Spleen (tissue), 11 donors: ENCODE measurements at regions not wholly inside any gene's neighbourhood (a gene's known extent, or its start where the extent isn't known, plus 50 kb on each side); places are given as distances from the start of the nearest gene placed in this dataset.

Experiments used
- DNase-seq: peaks from one replicate; pipeline ENCODE4 v3.0.0-alpha.2; 2020
- H3K27ac ChIP-seq, 8 donors: fragments of 200-600 bp; sonication (generic) in 7 of 8; 1 replicate in 4 of 8; 2 replicates in 4 of 8; pipeline versions ENCODE4 v1.5.0 to v1.8.0; 2016 to 2021; ENCODE audit warnings: inconsistent platforms in 4 of 8, mild to moderate bottlenecking in 4 of 8, moderate library complexity in 1 of 8
- H3K27me3 ChIP-seq, 7 donors: fragments of 200-600 bp; sonication (generic) in 6 of 7; replicated peaks in 1 of 7; 1 replicate in 4 of 7; 2 replicates in 3 of 7; pipeline versions ENCODE4 v1.5.0 to v1.8.0; 2016 to 2021; ENCODE audit warnings: inconsistent platforms in 3 of 7, mild to moderate bottlenecking in 1 of 7
- H3K36me3 ChIP-seq, 6 donors: fragments of 200-600 bp; sonication (generic) in 5 of 6; 1 replicate in 4 of 6; 2 replicates in 2 of 6; pipeline versions ENCODE4 v1.5.0 to v1.8.0; 2016 to 2021; ENCODE audit warnings: inconsistent platforms in 2 of 6
- H3K4me1 ChIP-seq, 6 donors: fragments of 200-600 bp; sonication (generic) in 5 of 6; 1 replicate in 3 of 6; 2 replicates in 3 of 6; pipeline versions ENCODE4 v1.5.0 to v1.8.0; 2016 to 2021; ENCODE audit warnings: inconsistent platforms in 3 of 6
- H3K4me3 ChIP-seq, 8 donors: fragments of 200-600 bp; sonication (generic) in 7 of 8; 1 replicate in 4 of 8; 2 replicates in 4 of 8; pipeline versions ENCODE4 v1.5.0 to v1.8.0; 2016 to 2021; ENCODE audit warnings: inconsistent platforms in 4 of 8, mild to moderate bottlenecking in 4 of 8, moderate library complexity in 2 of 8
- H3K9me3 ChIP-seq, 8 donors: fragments of 200-600 bp; sonication (generic) in 7 of 8; 1 replicate in 4 of 8; 2 replicates in 4 of 8; pipeline versions ENCODE4 v1.5.0 to v1.8.0; 2016 to 2021; ENCODE audit warnings: inconsistent platforms in 4 of 8
- CTCF ChIP-seq, 11 experiments: fragments of 200-600 bp in 7 of 11; fragments of 450-650 bp in 4 of 11; sonication (generic) in 4 of 11; IDR thresholded peaks in 8 of 11; conservative IDR thresholded peaks in 3 of 11; 1 replicate in 7 of 11; 2 replicates in 4 of 11; pipeline versions ENCODE4 v1.4.0 to v1.8.0; 2016 to 2021; ENCODE audit warnings: antibody characterized with exemption in 11 of 11, inconsistent platforms in 4 of 11, mild to moderate bottlenecking in 1 of 11
- POLR2A ChIP-seq, 3 donors: fragments of 450-650 bp; IDR thresholded peaks; one replicate each; pipeline ENCODE4 v1.5.1; 2017; ENCODE audit warnings: antibody characterized with exemption in 3 of 3, mild to moderate bottlenecking in 1 of 3
- POLR2AphosphoS5 ChIP-seq, 3 donors: sonication (generic); formaldehyde crosslinking; IDR thresholded peaks; one replicate each; pipeline ENCODE4 v1.5.1; 2017; ENCODE audit warnings: antibody characterized with exemption in 3 of 3
- WGBS, 5 donors: extraction: QIAGEN DNeasy Blood & Tissue Kit in 3 of 5; methylation state at CpG; one replicate each; pipeline versions ENCODE4 v1.1.5 to v1.1.7; 2013 to 2018; 5-methylcytosine and 5-hydroxymethylcytosine counted together
- intact Hi-C: fragments of 100-400 bp; cut with DNase I; formaldehyde crosslinking; loops from one replicate; pipeline ENCODE4 v1.15.0; 2023; ENCODE audit warnings: low total_unique reads
- donor health status: healthy with polysubstance abuse.
- donor health status: DM: no; HTN: no; CAD: no; lungs with moderate emphysema.
- donor health status: DM: no; HTN: no; CAD: no.
- donor health status: Bipolar disorder and iron deficiency.
- donor health status: healthy.
- donor health status: DM: no; HTN: no; CAD: no.
- donor health status: DM: yes; HTN: yes; CAD: no.

GRCh38 chr5:96048763-96049162, 87.1 kb upstream of the ELL2 start:
- no peak for DNase-seq
- 68 to 80% (median 76%) methylated on average over 6 of the region's 6 CpGs for WGBS, 5 donors
- H3K4me1 ChIP-seq = peaks cover 0 to 14% (median 3%) of the 10 kb centered on the region in 6 donors
- H3K27ac ChIP-seq = no peak overlapping the region
- intact Hi-C loops = no loop called here
- H3K27me3 ChIP-seq = no peaks in the 10 kb centered on the region
- no peak for TF ChIP-seq POLR2AphosphoS5 (IDR thresholded peaks at IDR 0.05)
- no peak for TF ChIP-seq POLR2A (IDR thresholded peaks at IDR 0.05)
- no peak for TF ChIP-seq CTCF (IDR thresholded peaks at IDR 0.05 in 8 of 11, conservative IDR thresholded peaks at IDR 0.05 in 3 of 11)
- H3K36me3 ChIP-seq = no peaks in the 10 kb centered on the region
- no peak overlapping the region for H3K4me3 ChIP-seq
- no peaks in the 10 kb centered on the region for H3K9me3 ChIP-seq

- Histone ChIP-seq H3K4me3 (no peak overlapping the region), H3K36me3 (no peaks in the 10 kb centered on the region), H3K9me3 (no peaks in the 10 kb centered on the region), H3K4me1 (peaks cover 0 to 14% (median 3%) of the 10 kb centered on the region in 6 donors), H3K27me3 (no peaks in the 10 kb centered on the region), H3K27ac (no peak overlapping the region)
- DNase-seq = no peak
- TF ChIP-seq CTCF (IDR thresholded peaks at IDR 0.05 in 8 of 11, conservative IDR thresholded peaks at IDR 0.05 in 3 of 11) (no peak), POLR2A (IDR thresholded peaks at IDR 0.05) (no peak), POLR2AphosphoS5 (IDR thresholded peaks at IDR 0.05) (no peak)
- intact Hi-C loops = no loop called here
- WGBS, 5 donors = 59 to 76% (median 65%) methylated on average over 5 of the region's 5 CpGs
Observed at GRCh38 chr5:96045888-96046287, 84.2 kb upstream of the ELL2 start.

DNA sequence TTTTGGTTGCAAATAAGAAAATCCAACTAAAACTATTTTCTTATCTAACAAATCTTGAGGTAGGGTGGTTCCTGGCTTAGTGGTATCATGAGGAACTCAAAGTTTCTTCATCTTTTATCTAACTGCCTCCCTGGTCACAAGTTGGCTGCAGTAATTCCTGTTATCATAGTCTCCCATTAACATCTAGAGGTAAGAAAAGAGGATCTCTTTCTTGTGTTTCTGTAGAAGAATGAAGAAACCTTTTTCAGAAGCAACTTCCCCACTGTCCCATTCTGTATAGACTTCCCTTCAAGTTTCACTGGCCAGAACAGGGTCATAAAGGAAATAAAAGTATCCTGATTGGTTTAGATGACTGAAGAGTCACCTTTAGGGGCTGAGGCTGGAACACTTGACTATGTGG, 81.8 kb upstream of the ELL2 start:
- no peak overlapping the region for H3K4me3 ChIP-seq
- H3K27me3 ChIP-seq = no peaks in the 10 kb centered on the region
- H3K4me1 ChIP-seq = no peaks in the 10 kb centered on the region
- TF ChIP-seq POLR2AphosphoS5 (IDR thresholded peaks at IDR 0.05) (no peak), CTCF (IDR thresholded peaks at IDR 0.05 in 8 of 11, conservative IDR thresholded peaks at IDR 0.05 in 3 of 11) (no peak), POLR2A (IDR thresholded peaks at IDR 0.05) (no peak)
- intact Hi-C loops = no loop called here
- no peak for DNase-seq
- H3K27ac ChIP-seq = no peak overlapping the region
- peaks cover 0 to 4% (median 0%) of the 10 kb centered on the region in 8 donors for H3K9me3 ChIP-seq
- no peaks in the 10 kb centered on the region for H3K36me3 ChIP-seq

- H3K9me3 ChIP-seq = peaks cover 0 to 12% (median 0%) of the 10 kb centered on the region in 8 donors
- H3K27me3 ChIP-seq = no peaks in the 10 kb centered on the region
- no peaks in the 10 kb centered on the region for H3K36me3 ChIP-seq
- TF ChIP-seq POLR2AphosphoS5 (IDR thresholded peaks at IDR 0.05) = no peak
- TF ChIP-seq POLR2A (IDR thresholded peaks at IDR 0.05) = no peak
- TF ChIP-seq CTCF (IDR thresholded peaks at IDR 0.05 in 8 of 11, conservative IDR thresholded peaks at IDR 0.05 in 3 of 11) = no peak
- H3K4me1 ChIP-seq = no peaks in the 10 kb centered on the region
- 79 to 94% (median 87%) methylated on average over 2 of the region's 2 CpGs for WGBS, 5 donors
- DNase-seq = no peak
- H3K27ac ChIP-seq = no peak overlapping the region
- intact Hi-C loops = no loop called here
- no peak overlapping the region for H3K4me3 ChIP-seq
Observed at GRCh38 chr5:96037128-96037527, 75.5 kb upstream of the ELL2 start.
